ENCODE measurements at regions not wholly inside any gene's neighbourhood (a gene's known extent, or its start where the extent isn't known, plus 50 kb on each side); places are given as distances from the start of the nearest gene placed in this dataset.

GRCh38 chr4:11230866-11231265 is 197.8 kb downstream of the HS3ST1 start:
- Mint-ChIP-seq H3K27me3 (no peaks in the 10 kb centered on the region), H3K9me3 (no peaks in the 10 kb centered on the region), H3K27ac (no peak overlapping the region), H3K36me3 (ENCODE audit: low read depth) (no peaks in the 10 kb centered on the region), H3K4me3 (no peak overlapping the region), H3K4me1 (ENCODE audit: low read depth) (no peaks in the 10 kb centered on the region)

GRCh38 chr4:11228530-11228929 is 200.2 kb downstream of the HS3ST1 start:
- H3K27me3 Mint-ChIP-seq: peaks cover 4% of the 10 kb centered on the region
- no peak overlapping the region for H3K4me3 Mint-ChIP-seq
- no peaks in the 10 kb centered on the region for H3K4me1 Mint-ChIP-seq (ENCODE audit: low read depth)
- no peak overlapping the region for H3K27ac Mint-ChIP-seq
- H3K36me3 Mint-ChIP-seq (ENCODE audit: low read depth): no peaks in the 10 kb centered on the region
- H3K9me3 Mint-ChIP-seq: peaks cover 4% of the 10 kb centered on the region

GRCh38 chr4:11223311-11223710 is 205.4 kb downstream of the HS3ST1 start:
- H3K27ac Mint-ChIP-seq: no peak overlapping the region
- H3K4me1 Mint-ChIP-seq (ENCODE audit: low read depth): no peaks in the 10 kb centered on the region
- H3K9me3 Mint-ChIP-seq: peaks cover 4% of the 10 kb centered on the region
- H3K4me3 Mint-ChIP-seq: no peak overlapping the region
- no peaks in the 10 kb centered on the region for H3K36me3 Mint-ChIP-seq (ENCODE audit: low read depth)
- H3K27me3 Mint-ChIP-seq: peaks cover 4% of the 10 kb centered on the region

GRCh38 chr4:11218692-11219091 is 210.0 kb downstream of the HS3ST1 start:
- H3K4me3 Mint-ChIP-seq: no peak overlapping the region
- H3K27ac Mint-ChIP-seq: no peak overlapping the region
- H3K36me3 Mint-ChIP-seq (ENCODE audit: low read depth): no peaks in the 10 kb centered on the region
- no peaks in the 10 kb centered on the region for H3K4me1 Mint-ChIP-seq (ENCODE audit: low read depth)
- no peaks in the 10 kb centered on the region for H3K9me3 Mint-ChIP-seq
- no peaks in the 10 kb centered on the region for H3K27me3 Mint-ChIP-seq

GRCh38 chr4:11216520-11216919 is 212.2 kb downstream of the HS3ST1 start:
- Mint-ChIP-seq H3K4me3 (no peak overlapping the region), H3K9me3 (no peaks in the 10 kb centered on the region), H3K27ac (no peak overlapping the region), H3K27me3 (no peaks in the 10 kb centered on the region), H3K4me1 (ENCODE audit: low read depth) (no peaks in the 10 kb centered on the region), H3K36me3 (ENCODE audit: low read depth) (no peaks in the 10 kb centered on the region)

GRCh38 chr4:11214281-11214680 is 214.4 kb downstream of the HS3ST1 start:
- Mint-ChIP-seq H3K36me3 (ENCODE audit: low read depth) (no peaks in the 10 kb centered on the region), H3K27ac (no peak overlapping the region), H3K4me1 (ENCODE audit: low read depth) (no peaks in the 10 kb centered on the region), H3K9me3 (peaks cover 4% of the 10 kb centered on the region), H3K4me3 (no peak overlapping the region), H3K27me3 (no peaks in the 10 kb centered on the region)

GRCh38 chr4:11209826-11210225 is 218.9 kb downstream of the HS3ST1 start:
- Mint-ChIP-seq H3K9me3 (peaks cover 18% of the 10 kb centered on the region), H3K27me3 (no peaks in the 10 kb centered on the region), H3K4me3 (no peak overlapping the region), H3K27ac (no peak overlapping the region), H3K4me1 (ENCODE audit: low read depth) (no peaks in the 10 kb centered on the region), H3K36me3 (ENCODE audit: low read depth) (peaks cover 8% of the 10 kb centered on the region)

GRCh38 chr4:11201256-11201655 is 227.4 kb downstream of the HS3ST1 start:
- H3K4me3 Mint-ChIP-seq: no peak overlapping the region

GRCh38 chr4:11198516-11199305 is 230.0 kb downstream of the HS3ST1 start:
- Mint-ChIP-seq H3K27me3 (no peaks in the 10 kb centered on the region), H3K36me3 (ENCODE audit: low read depth) (no peaks in the 10 kb centered on the region), H3K4me1 (ENCODE audit: low read depth) (no peaks in the 10 kb centered on the region), H3K4me3 (no peak overlapping the region), H3K9me3 (no peaks in the 10 kb centered on the region), H3K27ac (no peak overlapping the region)

More at GRCh38 chr4:11201256-11201655, 227.4 kb downstream of the HS3ST1 start:
- peaks cover 3% of the 10 kb centered on the region for H3K9me3 Mint-ChIP-seq
- no peaks in the 10 kb centered on the region for H3K36me3 Mint-ChIP-seq (ENCODE audit: low read depth)
- no peaks in the 10 kb centered on the region for H3K4me1 Mint-ChIP-seq (ENCODE audit: low read depth)
- H3K27me3 Mint-ChIP-seq: no peaks in the 10 kb centered on the region
- H3K27ac Mint-ChIP-seq: no peak overlapping the region

GRCh38 chr4:11197631-11198341 is 230.9 kb downstream of the HS3ST1 start:
- H3K4me1 Mint-ChIP-seq (ENCODE audit: low read depth): no peaks in the 10 kb centered on the region
- H3K27ac Mint-ChIP-seq: no peak overlapping the region
- no peaks in the 10 kb centered on the region for H3K27me3 Mint-ChIP-seq
- no peaks in the 10 kb centered on the region for H3K36me3 Mint-ChIP-seq (ENCODE audit: low read depth)
- no peaks in the 10 kb centered on the region for H3K9me3 Mint-ChIP-seq
- no peak overlapping the region for H3K4me3 Mint-ChIP-seq

GRCh38 chr4:11196927-11197522 is 231.7 kb downstream of the HS3ST1 start:
- no peak overlapping the region for H3K4me3 Mint-ChIP-seq
- H3K27ac Mint-ChIP-seq: no peak overlapping the region
- H3K27me3 Mint-ChIP-seq: no peaks in the 10 kb centered on the region
- H3K9me3 Mint-ChIP-seq: no peaks in the 10 kb centered on the region
- H3K36me3 Mint-ChIP-seq (ENCODE audit: low read depth): no peaks in the 10 kb centered on the region
- H3K4me1 Mint-ChIP-seq (ENCODE audit: low read depth): no peaks in the 10 kb centered on the region

- Mint-ChIP-seq H3K4me1 (ENCODE audit: low read depth) (peaks cover 6% of the 10 kb centered on the region), H3K27me3 (no peaks in the 10 kb centered on the region)
Measured at GRCh38 chr4:11194431-11194830, 234.3 kb downstream of the HS3ST1 start.

GRCh38 chr4:11189756-11190155 is 238.9 kb downstream of the HS3ST1 start:
- H3K4me3 Mint-ChIP-seq: no peak overlapping the region
- H3K4me1 Mint-ChIP-seq (ENCODE audit: low read depth): peaks cover 11% of the 10 kb centered on the region
- H3K9me3 Mint-ChIP-seq: no peaks in the 10 kb centered on the region
- no peaks in the 10 kb centered on the region for H3K27me3 Mint-ChIP-seq
- H3K27ac Mint-ChIP-seq: no peak overlapping the region
- H3K36me3 Mint-ChIP-seq (ENCODE audit: low read depth): no peaks in the 10 kb centered on the region

More at GRCh38 chr4:11194431-11194830, 234.3 kb downstream of the HS3ST1 start:
- no peak overlapping the region for H3K4me3 Mint-ChIP-seq
- H3K27ac Mint-ChIP-seq: no peak overlapping the region
- no peaks in the 10 kb centered on the region for H3K9me3 Mint-ChIP-seq
- no peaks in the 10 kb centered on the region for H3K36me3 Mint-ChIP-seq (ENCODE audit: low read depth)

GRCh38 chr4:11183356-11183740 is 245.3 kb downstream of the HS3ST1 start:
- Mint-ChIP-seq H3K36me3 (ENCODE audit: low read depth) (no peaks in the 10 kb centered on the region), H3K27ac (no peak overlapping the region), H3K4me3 (no peak overlapping the region), H3K9me3 (no peaks in the 10 kb centered on the region), H3K27me3 (no peaks in the 10 kb centered on the region), H3K4me1 (ENCODE audit: low read depth) (no peaks in the 10 kb centered on the region)

- Mint-ChIP-seq H3K4me3 (no peak overlapping the region), H3K9me3 (no peaks in the 10 kb centered on the region), H3K36me3 (ENCODE audit: low read depth) (no peaks in the 10 kb centered on the region), H3K27ac (no peak overlapping the region), H3K4me1 (ENCODE audit: low read depth) (no peaks in the 10 kb centered on the region), H3K27me3 (no peaks in the 10 kb centered on the region)
Measured at GRCh38 chr4:11182586-11183355, 245.9 kb downstream of the HS3ST1 start.
